GM23338 (cell line): ENCODE measurements at regions not wholly inside any gene's neighbourhood (a gene's known extent, or its start where the extent isn't known, plus 50 kb on each side); places are given as distances from the start of the nearest gene placed in this dataset.

ENCODE experiments used
- ATAC-seq: fragments of 200-7000 bp; cut with Tn5 transposase; 3 replicates; pipeline ENCODE4 v1.9.1; 2020
- DNase-seq: peaks from one replicate; pipeline ENCODE4 v3.0.0-alpha.2; 2015; ENCODE audit warnings: low spot score
- H2AFZ ChIP-seq: fragments of 200-600 bp; sonication (generic); 2 replicates; pipeline ENCODE4 v1.8.0; 2016; ENCODE audit warnings: antibody characterized with exemption, mild to moderate bottlenecking, moderate library complexity
- H3F3A ChIP-seq: fragments of 200-600 bp; sonication (generic); replicated peaks from 2 replicates; pipeline ENCODE4 v1.8.0; 2017; ENCODE audit warnings: antibody characterized with exemption, mixed run types, low read depth
- H3K27ac ChIP-seq: fragments of 200-600 bp; sonication (generic); 2 replicates; pipeline ENCODE4 v1.6.1; 2016; ENCODE audit warnings: low read depth
- H3K27me3 ChIP-seq: fragments of 200-600 bp; sonication (generic); 2 replicates; pipeline ENCODE4 v1.8.0; 2016; ENCODE audit warnings: mild to moderate bottlenecking, mixed run types, moderate library complexity; ENCODE audit not compliant: insufficient read depth
- H3K36me3 ChIP-seq: fragments of 200-600 bp; sonication (generic); 2 replicates; pipeline ENCODE4 v1.8.0; 2016; ENCODE audit warnings: mild to moderate bottlenecking; ENCODE audit not compliant: insufficient read depth
- H3K4me1 ChIP-seq: fragments of 200-600 bp; sonication (generic); 2 replicates; pipeline ENCODE4 v1.8.0; 2016; ENCODE audit warnings: mild to moderate bottlenecking, moderate library complexity; ENCODE audit not compliant: insufficient read depth
- H3K4me2 ChIP-seq: fragments of 200-600 bp; sonication (generic); 2 replicates; pipeline ENCODE4 v1.7.1; 2017; ENCODE audit warnings: mixed run types
- H3K4me3 ChIP-seq: fragments of 200-600 bp; sonication (generic); 2 replicates; pipeline ENCODE4 v1.6.1; 2016; ENCODE audit warnings: mixed run types
- H3K79me2 ChIP-seq: fragments of 200-600 bp; sonication (generic); replicated peaks from 2 replicates; pipeline ENCODE4 v1.8.0; 2017; ENCODE audit warnings: mild to moderate bottlenecking; ENCODE audit not compliant: insufficient read depth
- H3K9me2 ChIP-seq: fragments of 200-600 bp; sonication (generic); 2 replicates; pipeline ENCODE4 v1.8.0; 2017; ENCODE audit not compliant: insufficient read depth
- H4K20me1 ChIP-seq: fragments of 200-600 bp; sonication (generic); replicated peaks from 2 replicates; pipeline ENCODE4 v1.8.0; 2017; ENCODE audit warnings: mild to moderate bottlenecking; ENCODE audit not compliant: insufficient read depth
- H3K27ac Mint-ChIP-seq: 2 replicates; pipeline ENCODE4 v1.8.0; 2020; ENCODE audit warnings: inconsistent platforms, mild to moderate bottlenecking, moderate library complexity, mixed read lengths
- H3K27me3 Mint-ChIP-seq: 3 replicates; pipeline ENCODE4 v1.8.0; 2022; ENCODE audit warnings: low read depth, mild to moderate bottlenecking, moderate library complexity, mixed read lengths, inconsistent platforms; ENCODE audit not compliant: insufficient read depth, poor library complexity
- H3K36me3 Mint-ChIP-seq: 3 replicates; pipeline ENCODE4 v1.8.0; 2021; ENCODE audit warnings: low read depth, mild to moderate bottlenecking, inconsistent platforms, moderate library complexity, mixed read lengths
- H3K4me1 Mint-ChIP-seq: 3 replicates; pipeline ENCODE4 v1.8.0; 2020; ENCODE audit warnings: mild to moderate bottlenecking, inconsistent platforms, mixed read lengths
- H3K4me3 Mint-ChIP-seq: 3 replicates; pipeline ENCODE4 v1.8.0; 2021; ENCODE audit warnings: moderate library complexity, mild to moderate bottlenecking, inconsistent platforms, mixed read lengths
- H3K9me3 Mint-ChIP-seq: 3 replicates; pipeline ENCODE4 v1.8.0; 2020; ENCODE audit warnings: moderate library complexity, mild to moderate bottlenecking, inconsistent platforms, mixed read lengths
- NANOG ChIP-seq: IDR thresholded peaks from 2 replicates; pipeline ENCODE4 v1.6.1; 2016; ENCODE audit warnings: antibody characterized with exemption, borderline replicate concordance
- REST ChIP-seq: IDR thresholded peaks from one replicate; pipeline ENCODE4 v1.6.1; 2018; ENCODE audit warnings: antibody characterized with exemption; ENCODE audit not compliant: unreplicated experiment
- STAT1 ChIP-seq: IDR thresholded peaks from one replicate; pipeline ENCODE4 v1.6.1; 2016; ENCODE audit warnings: antibody characterized with exemption; ENCODE audit not compliant: unreplicated experiment
- ZNF462 ChIP-seq: fragments of 250-450 bp; sonication (Bioruptor Pico); IDR thresholded peaks from 2 replicates; pipeline ENCODE4 v1.5.0; 2020; ENCODE audit warnings: mild to moderate bottlenecking, moderate library complexity

GRCh38 chr2:240333985-240334384 is 101.5 kb upstream of the GPC1 start:
- Histone ChIP-seq H3K4me1 (no peaks in the 10 kb centered on the region), H3K36me3 (no peaks in the 10 kb centered on the region), H4K20me1 (no peaks in the 10 kb centered on the region), H3F3A (no peaks in the 10 kb centered on the region), H3K27ac (no peak overlapping the region), H3K79me2 (no peaks in the 10 kb centered on the region), H2AFZ (no peak overlapping the region), H3K4me2 (no peak overlapping the region), H3K9me2 (no peaks in the 10 kb centered on the region), H3K4me3 (no peak overlapping the region), H3K27me3 (no peaks in the 10 kb centered on the region)
- TF ChIP-seq NANOG (no peak), ZNF462 (CRISPR knock-in tag) (no peak), REST (no peak), STAT1 (no peak)
- ATAC-seq (no peak), DNase-seq (no peak)
- H3K4me3 Mint-ChIP-seq: no peak overlapping the region
- H3K27ac Mint-ChIP-seq: no peak overlapping the region
- peaks cover 22% of the 10 kb centered on the region for H3K9me3 Mint-ChIP-seq
- H3K27me3 Mint-ChIP-seq: no peaks in the 10 kb centered on the region
- no peaks in the 10 kb centered on the region for H3K36me3 Mint-ChIP-seq
- H3K4me1 Mint-ChIP-seq: no peaks in the 10 kb centered on the region; the same call in 2 of the 3 replicates
